HG02642 (cell line): ENCODE measurements at regions not wholly inside any gene's neighbourhood (a gene's known extent, or its start where the extent isn't known, plus 50 kb on each side); places are given as distances from the start of the nearest gene placed in this dataset.

Experiments used
- ATAC-seq: cut with Tn5 transposase; IDR thresholded peaks from one replicate; pipeline ENCODE4 v1.9.1; 2021; ENCODE audit warnings: mild to moderate bottlenecking; ENCODE audit not compliant: unreplicated experiment, poor library complexity

- no peak for ATAC-seq
These were observed 206.7 kb downstream of the SETD4 start for GRCh38 chr21:35853321-35854239.

- no peak for ATAC-seq
These were observed 207.5 kb downstream of the SETD4 start for GRCh38 chr21:35852820-35853219.

- ATAC-seq = no peak
These were observed 209.7 kb downstream of the SETD4 start for GRCh38 chr21:35850542-35851103.

GRCh38 chr21:35850029-35850428, 210.3 kb downstream of the SETD4 start:
- ATAC-seq = no peak

- ATAC-seq = no peak
These were observed 211.2 kb downstream of the SETD4 start for GRCh38 chr21:35849144-35849543.

- no peak for ATAC-seq
These were observed 216.2 kb downstream of the SETD4 start for GRCh38 chr21:35843911-35844667.

GRCh38 chr21:35840949-35841348, 219.4 kb downstream of the SETD4 start:
- ATAC-seq = no peak

- ATAC-seq = no peak
These were observed 220.0 kb downstream of the SETD4 start for GRCh38 chr21:35840197-35840799.

GRCh38 chr21:35838987-35839763, 221.2 kb downstream of the SETD4 start:
- no peak for ATAC-seq

- ATAC-seq = no peak
These were observed 222.0 kb downstream of the SETD4 start for GRCh38 chr21:35838350-35838749.

- no peak for ATAC-seq
These were observed 226.3 kb downstream of the SETD4 start for GRCh38 chr21:35833991-35834390.

GRCh38 chr21:35833388-35833787, 226.9 kb downstream of the SETD4 start:
- ATAC-seq = no peak

- no peak for ATAC-seq
These were observed 229.1 kb downstream of the SETD4 start for GRCh38 chr21:35831230-35831629.

- no peak for ATAC-seq
These were observed 231.3 kb downstream of the SETD4 start for GRCh38 chr21:35829067-35829466.

GRCh38 chr21:35828161-35828560, 232.2 kb downstream of the SETD4 start:
- ATAC-seq = no peak

GRCh38 chr21:35827004-35827403, 233.3 kb downstream of the SETD4 start:
- ATAC-seq = no peak

- ATAC-seq = no peak
These were observed 234.7 kb downstream of the SETD4 start for GRCh38 chr21:35825370-35826353.

- ATAC-seq = no peak
These were observed 236.2 kb downstream of the SETD4 start for GRCh38 chr21:35824136-35824535.

- ATAC-seq = no peak
These were observed 241.2 kb downstream of the SETD4 start for GRCh38 chr21:35819134-35819533.
